ENCODE measurements at regions not wholly inside any gene's neighbourhood (a gene's known extent, or its start where the extent isn't known, plus 50 kb on each side); places are given as distances from the start of the nearest gene placed in this dataset.

DNA sequence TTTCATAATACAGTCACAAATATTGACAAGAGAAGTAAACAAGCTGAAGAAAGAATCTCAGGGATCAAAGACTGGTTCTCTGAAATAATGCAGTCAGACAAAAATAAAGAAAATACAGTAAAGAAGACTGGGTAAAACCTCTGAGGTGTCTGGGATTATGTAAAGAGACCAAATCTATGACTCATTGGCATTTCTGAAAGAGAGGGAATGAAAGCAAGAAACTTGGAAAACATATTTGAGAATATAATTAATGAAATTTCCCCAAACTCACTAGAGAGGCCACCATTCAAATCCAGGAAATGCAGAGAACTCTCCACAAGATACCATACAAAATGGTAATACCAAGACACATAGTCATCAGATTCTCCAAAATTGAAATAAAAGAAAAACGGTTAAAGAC lies 53.0 kb upstream of the GPC6 start:
- Histone ChIP-seq H3K36me3 (replicated peaks) (no peaks in the 10 kb centered on the region), H3K4me3 (no peak overlapping the region), H3K9me3 (no peaks in the 10 kb centered on the region), H3K27me3 (ENCODE audit: low read depth) (0 out of 2 replicates have a peak, but pooled peaks cover 2% of the 10 kb centered on the region), H3K4me1 (no peaks in the 10 kb centered on the region)
- no peak for DNase-seq (ENCODE audit: low spot score in 2 of 2)
- in situ Hi-C loops (cut with MboI; ENCODE audit: low sequenced_read_pairs) = no loop called here

DNA sequence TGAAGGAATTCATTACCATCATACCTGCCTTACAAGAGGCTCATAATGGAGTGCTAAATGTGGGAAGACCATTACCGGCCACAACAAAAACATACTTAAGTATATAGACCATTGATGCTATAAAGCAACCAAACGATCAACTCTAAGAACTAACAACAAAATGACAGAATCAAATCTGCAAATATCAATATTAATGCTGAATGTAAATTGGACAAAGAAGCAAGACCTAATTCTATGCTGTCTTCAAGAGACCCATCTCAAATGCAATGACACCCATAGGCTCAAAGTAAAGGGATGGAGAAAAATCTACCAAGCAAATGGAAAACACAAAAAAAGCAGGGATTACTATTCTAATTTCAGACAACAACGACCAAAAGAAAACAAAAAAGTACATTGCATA lies 52.3 kb upstream of the GPC6 start:
- in situ Hi-C loops (cut with MboI; ENCODE audit: low sequenced_read_pairs) = no loop called here
- Histone ChIP-seq H3K4me3 (no peak overlapping the region), H3K4me1 (no peaks in the 10 kb centered on the region)

More for the DNA sequence above, 52.3 kb upstream of the GPC6 start:
- H3K9me3 ChIP-seq = no peaks in the 10 kb centered on the region
- no peak for DNase-seq (ENCODE audit: low spot score in 2 of 2)
- H3K36me3 ChIP-seq (replicated peaks) = no peaks in the 10 kb centered on the region
- H3K27me3 ChIP-seq (ENCODE audit: low read depth) = 0 out of 2 replicates have a peak, but pooled peaks cover 2% of the 10 kb centered on the region
